ENCODE measurements at regions not wholly inside any gene's neighbourhood (a gene's known extent, or its start where the extent isn't known, plus 50 kb on each side); places are given as distances from the start of the nearest gene placed in this dataset.

DNA sequence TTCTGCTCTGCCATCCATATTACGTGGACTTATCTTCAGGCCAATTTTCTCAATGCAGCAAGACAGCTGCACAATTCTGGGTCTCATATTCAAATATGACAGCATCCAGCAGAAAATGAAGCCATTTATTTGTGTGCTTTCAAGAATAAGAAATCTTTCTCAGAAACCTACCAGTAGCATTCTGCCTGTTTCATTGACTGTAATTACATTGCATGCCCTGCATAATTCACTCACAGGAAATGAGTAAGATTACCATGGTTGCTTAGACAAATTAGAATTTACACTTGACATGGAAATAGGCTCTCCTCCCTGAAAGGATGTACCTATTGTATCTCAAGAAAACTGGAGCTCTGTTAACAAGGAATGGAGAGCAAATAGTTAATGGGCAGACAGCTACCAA lies 346.6 kb upstream of the DCBLD2 start:
- intact Hi-C loops (cut with micrococcal nuclease) = no loop called here
- BruUV-seq (replicated peaks) = no TSS peak
- H3K4me3 Mint-ChIP-seq (ENCODE audit: unreplicated experiment) = no peak overlapping the region
- peaks cover 6% of the 10 kb centered on the region for H3K36me3 Mint-ChIP-seq (ENCODE audit: insufficient read depth, unreplicated experiment)
- TF ChIP-seq, protein P1, sequence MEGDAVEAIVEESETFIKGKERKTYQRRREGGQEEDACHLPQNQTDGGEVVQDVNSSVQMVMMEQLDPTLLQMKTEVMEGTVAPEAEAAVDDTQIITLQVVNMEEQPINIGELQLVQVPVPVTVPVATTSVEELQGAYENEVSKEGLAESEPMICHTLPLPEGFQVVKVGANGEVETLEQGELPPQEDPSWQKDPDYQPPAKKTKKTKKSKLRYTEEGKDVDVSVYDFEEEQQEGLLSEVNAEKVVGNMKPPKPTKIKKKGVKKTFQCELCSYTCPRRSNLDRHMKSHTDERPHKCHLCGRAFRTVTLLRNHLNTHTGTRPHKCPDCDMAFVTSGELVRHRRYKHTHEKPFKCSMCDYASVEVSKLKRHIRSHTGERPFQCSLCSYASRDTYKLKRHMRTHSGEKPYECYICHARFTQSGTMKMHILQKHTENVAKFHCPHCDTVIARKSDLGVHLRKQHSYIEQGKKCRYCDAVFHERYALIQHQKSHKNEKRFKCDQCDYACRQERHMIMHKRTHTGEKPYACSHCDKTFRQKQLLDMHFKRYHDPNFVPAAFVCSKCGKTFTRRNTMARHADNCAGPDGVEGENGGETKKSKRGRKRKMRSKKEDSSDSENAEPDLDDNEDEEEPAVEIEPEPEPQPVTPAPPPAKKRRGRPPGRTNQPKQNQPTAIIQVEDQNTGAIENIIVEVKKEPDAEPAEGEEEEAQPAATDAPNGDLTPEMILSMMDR (IDR thresholded peaks at IDR 0.05; ENCODE audit: unreplicated experiment) = no peak
- H3K27ac Mint-ChIP-seq (ENCODE audit: low read depth, unreplicated experiment) = peak overlapping the region; percentile 81
- ChIA-PET POLR2A (interaction anchor here (0.7 to 1.4 kb wide), 3 partner anchors 15 to 411 kb away, joined by 3 read pairs; no protein-coding TSS in a partner anchor), CTCF (interaction anchor here (0.9 to 1.8 kb wide), 3 partner anchors 76 to 390 kb away, joined by 3 to 6 read pairs (median 4); partner anchors contain the start of gene COL8A1)
- H3K9me3 Mint-ChIP-seq (ENCODE audit: unreplicated experiment) = no peaks in the 10 kb centered on the region
- peak; percentile 28 for DNase-seq (ENCODE audit: unreplicated experiment)
- H3K4me1 Mint-ChIP-seq (ENCODE audit: insufficient read depth, unreplicated experiment) = peaks cover 37% of the 10 kb centered on the region
- no peaks in the 10 kb centered on the region for H3K27me3 Mint-ChIP-seq (ENCODE audit: insufficient read depth, unreplicated experiment)

DNA sequence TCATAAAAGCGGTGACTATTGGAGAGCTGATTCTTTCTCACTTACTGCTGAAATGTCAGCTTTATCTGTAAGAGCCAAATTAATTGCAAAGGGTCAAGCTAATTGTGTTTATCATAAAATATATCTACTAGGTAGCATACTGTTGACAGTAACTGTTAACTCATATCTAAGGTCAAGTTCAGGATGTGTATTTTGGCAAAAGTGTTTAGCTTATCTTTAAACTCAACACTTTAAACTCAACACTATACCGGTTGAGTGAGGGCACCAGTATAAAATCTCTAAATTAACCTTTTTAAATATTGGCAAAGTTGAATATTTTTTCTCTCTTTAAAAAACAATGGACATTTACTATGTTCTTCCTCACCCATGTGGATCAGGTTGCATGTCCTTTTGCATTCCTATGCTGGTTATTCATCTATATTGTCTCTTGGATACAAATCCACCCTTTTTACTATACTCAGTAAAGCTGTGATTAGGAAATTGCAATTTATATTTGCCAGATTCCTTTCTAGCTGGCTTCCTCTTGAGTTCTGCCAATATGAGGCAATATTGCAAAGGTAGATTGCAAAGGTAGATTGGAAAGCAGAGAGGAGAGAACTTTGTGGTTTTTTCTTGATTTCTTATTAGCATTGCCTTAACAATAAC lies 344.6 kb upstream of the DCBLD2 start:
- ChIA-PET POLR2A (interaction anchor here (0.6 to 1.4 kb wide), 4 partner anchors 9 to 98 kb away, joined by 3 to 6 read pairs (median 4); no protein-coding TSS in a partner anchor), CTCF (interaction anchor here (0.5 to 1.6 kb wide), 6 partner anchors 41 to 1419 kb away, joined by 3 to 6 read pairs (median 4); no protein-coding TSS in a partner anchor)
- peaks cover 32% of the 10 kb centered on the region for H3K4me1 Mint-ChIP-seq (ENCODE audit: insufficient read depth, unreplicated experiment)
- no TSS peak for BruUV-seq (replicated peaks)
- peak overlapping the region; percentile 56 for H3K4me3 Mint-ChIP-seq (ENCODE audit: unreplicated experiment)
- TF ChIP-seq, protein P1 (IDR thresholded peaks at IDR 0.05; ENCODE audit: unreplicated experiment) = no peak
- no peaks in the 10 kb centered on the region for H3K9me3 Mint-ChIP-seq (ENCODE audit: unreplicated experiment)
- H3K36me3 Mint-ChIP-seq (ENCODE audit: insufficient read depth, unreplicated experiment) = peaks cover 6% of the 10 kb centered on the region
- intact Hi-C loops (cut with micrococcal nuclease) = no loop called here
- DNase-seq (ENCODE audit: unreplicated experiment) = peak; percentile 77
- peak overlapping the region; percentile 61 for H3K27ac Mint-ChIP-seq (ENCODE audit: low read depth, unreplicated experiment)
- H3K27me3 Mint-ChIP-seq (ENCODE audit: insufficient read depth, unreplicated experiment) = no peaks in the 10 kb centered on the region

DNA sequence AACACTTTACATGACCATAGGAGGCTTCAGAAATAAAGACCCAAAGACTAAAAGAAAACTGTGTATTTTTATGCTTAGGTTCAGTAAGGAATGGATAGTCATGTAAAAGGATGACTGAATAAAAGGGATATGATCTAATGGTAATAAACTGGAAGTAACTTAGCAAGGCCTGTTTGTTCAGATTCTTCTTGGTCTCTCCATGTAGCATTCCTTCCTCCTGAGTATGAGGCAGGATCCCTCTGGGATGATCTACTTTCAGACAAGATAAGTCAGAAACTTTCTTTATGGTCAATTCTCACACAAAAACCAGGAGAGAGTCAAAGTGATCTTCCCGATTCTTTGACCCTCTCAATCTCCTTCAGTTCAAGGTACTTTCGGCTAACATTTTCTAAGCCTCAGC lies 340.8 kb upstream of the DCBLD2 start:
- no peak for DNase-seq (ENCODE audit: unreplicated experiment)
- no peaks in the 10 kb centered on the region for H3K9me3 Mint-ChIP-seq (ENCODE audit: unreplicated experiment)
- H3K27me3 Mint-ChIP-seq (ENCODE audit: insufficient read depth, unreplicated experiment) = no peaks in the 10 kb centered on the region
- intact Hi-C loops (cut with micrococcal nuclease) = no loop called here
- H3K27ac Mint-ChIP-seq (ENCODE audit: low read depth, unreplicated experiment) = no peak overlapping the region
- H3K36me3 Mint-ChIP-seq (ENCODE audit: insufficient read depth, unreplicated experiment) = no peaks in the 10 kb centered on the region
- no TSS peak for BruUV-seq (replicated peaks)
- ChIA-PET CTCF (no interaction called here), POLR2A (no interaction called here)
- H3K4me3 Mint-ChIP-seq (ENCODE audit: unreplicated experiment) = no peak overlapping the region
- TF ChIP-seq, protein P1 (IDR thresholded peaks at IDR 0.05; ENCODE audit: unreplicated experiment) = no peak
- H3K4me1 Mint-ChIP-seq (ENCODE audit: insufficient read depth, unreplicated experiment) = peaks cover 22% of the 10 kb centered on the region

DNA sequence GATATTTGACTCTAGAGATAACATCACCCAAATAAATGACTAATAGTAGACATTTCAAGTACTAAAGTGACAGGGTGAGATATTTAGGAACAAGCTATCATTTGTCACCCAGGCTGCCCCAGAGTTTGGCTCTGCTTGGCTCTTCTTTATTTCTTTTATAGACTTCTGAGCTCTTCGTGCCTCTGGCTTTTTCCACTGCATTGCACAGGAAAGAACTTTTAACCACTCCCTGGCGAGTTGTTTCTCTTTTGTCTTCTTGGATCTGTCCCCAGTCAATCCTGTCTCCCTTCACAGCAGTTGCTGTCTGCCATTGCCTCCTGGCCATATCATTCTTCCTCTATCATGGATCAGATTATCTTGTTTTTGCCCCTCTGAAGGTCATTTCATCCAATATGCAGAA lies 339.2 kb upstream of the DCBLD2 start:
- no peaks in the 10 kb centered on the region for H3K27me3 Mint-ChIP-seq (ENCODE audit: insufficient read depth, unreplicated experiment)
- BruUV-seq (replicated peaks) = no TSS peak
- peaks cover 7% of the 10 kb centered on the region for H3K9me3 Mint-ChIP-seq (ENCODE audit: unreplicated experiment)
- TF ChIP-seq, protein P1 (IDR thresholded peaks at IDR 0.05; ENCODE audit: unreplicated experiment) = no peak
- DNase-seq (ENCODE audit: unreplicated experiment) = no peak
- H3K4me3 Mint-ChIP-seq (ENCODE audit: unreplicated experiment) = no peak overlapping the region
- ChIA-PET POLR2A (no interaction called here), CTCF (interaction anchor here (1.1 kb wide), 1 partner anchor 68 kb away, joined by 4 read pairs; no protein-coding TSS in a partner anchor)
- no peak overlapping the region for H3K27ac Mint-ChIP-seq (ENCODE audit: low read depth, unreplicated experiment)
- H3K4me1 Mint-ChIP-seq (ENCODE audit: insufficient read depth, unreplicated experiment) = peaks cover 15% of the 10 kb centered on the region
- H3K36me3 Mint-ChIP-seq (ENCODE audit: insufficient read depth, unreplicated experiment) = no peaks in the 10 kb centered on the region
- intact Hi-C loops (cut with micrococcal nuclease) = no loop called here

Measured in MCF 10A (cell line).